Erythroblast (primary cell): ENCODE measurements at regions not wholly inside any gene's neighbourhood (a gene's known extent, or its start where the extent isn't known, plus 50 kb on each side); places are given as distances from the start of the nearest gene placed in this dataset.

Source experiments
- DNase-seq, 2 experiments: peaks; one replicate each; lab custom pipeline; 2025; lab: John Stamatoyannopoulos, UW
- GATA1 ChIP-seq: IDR thresholded peaks from 2 replicates; pipeline ENCODE4 v1.6.1; 2011; ENCODE audit warnings: low read depth, mild to moderate bottlenecking, control low read depth, low read length, moderate library complexity
- POLR2A ChIP-seq: IDR thresholded peaks from 2 replicates; pipeline ENCODE4 v1.6.1; 2011; ENCODE audit warnings: mild to moderate bottlenecking, low read length

GRCh38 chr3:81911221-81911620 is 149.8 kb upstream of the GBE1 start:
- TF ChIP-seq POLR2A (no peak), GATA1 (no peak)
- no peak for DNase-seq

GRCh38 chr3:81910244-81910852 is 148.9 kb upstream of the GBE1 start:
- peak; percentile 17 to 57 for DNase-seq
- TF ChIP-seq POLR2A = no peak
- no peak for TF ChIP-seq GATA1

DNA sequence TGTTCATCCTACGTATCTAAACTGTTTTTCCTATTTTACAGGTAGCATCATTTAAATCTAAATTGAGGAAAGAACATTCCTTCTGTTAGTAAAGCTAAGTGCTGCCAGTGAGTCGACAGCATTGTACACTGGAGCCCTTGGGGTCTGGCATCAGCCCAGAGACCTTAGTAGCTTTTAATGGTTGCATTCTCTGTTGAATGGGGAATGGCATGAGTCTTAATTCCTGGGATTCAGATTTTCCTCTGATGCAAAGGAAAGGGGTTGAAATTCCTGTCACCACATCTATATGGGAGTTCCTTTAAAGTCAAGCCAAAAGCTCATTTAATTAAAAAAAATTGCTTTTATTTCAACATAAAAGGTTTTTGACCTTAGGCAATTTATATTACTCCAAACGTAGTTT is 148.4 kb upstream of the GBE1 start:
- TF ChIP-seq POLR2A (no peak), GATA1 (no peak)
- DNase-seq = no peak

- TF ChIP-seq GATA1 (no peak), POLR2A (no peak)
- no peak for DNase-seq
Measured at GRCh38 chr3:81908561-81908960, 147.1 kb upstream of the GBE1 start.

GRCh38 chr3:81898336-81898735 is 136.9 kb upstream of the GBE1 start:
- no peak for DNase-seq
- TF ChIP-seq POLR2A (no peak), GATA1 (no peak)

GRCh38 chr3:81894598-81894997 is 133.2 kb upstream of the GBE1 start:
- no peak for TF ChIP-seq POLR2A
- no peak for TF ChIP-seq GATA1
- no peak for DNase-seq

DNA sequence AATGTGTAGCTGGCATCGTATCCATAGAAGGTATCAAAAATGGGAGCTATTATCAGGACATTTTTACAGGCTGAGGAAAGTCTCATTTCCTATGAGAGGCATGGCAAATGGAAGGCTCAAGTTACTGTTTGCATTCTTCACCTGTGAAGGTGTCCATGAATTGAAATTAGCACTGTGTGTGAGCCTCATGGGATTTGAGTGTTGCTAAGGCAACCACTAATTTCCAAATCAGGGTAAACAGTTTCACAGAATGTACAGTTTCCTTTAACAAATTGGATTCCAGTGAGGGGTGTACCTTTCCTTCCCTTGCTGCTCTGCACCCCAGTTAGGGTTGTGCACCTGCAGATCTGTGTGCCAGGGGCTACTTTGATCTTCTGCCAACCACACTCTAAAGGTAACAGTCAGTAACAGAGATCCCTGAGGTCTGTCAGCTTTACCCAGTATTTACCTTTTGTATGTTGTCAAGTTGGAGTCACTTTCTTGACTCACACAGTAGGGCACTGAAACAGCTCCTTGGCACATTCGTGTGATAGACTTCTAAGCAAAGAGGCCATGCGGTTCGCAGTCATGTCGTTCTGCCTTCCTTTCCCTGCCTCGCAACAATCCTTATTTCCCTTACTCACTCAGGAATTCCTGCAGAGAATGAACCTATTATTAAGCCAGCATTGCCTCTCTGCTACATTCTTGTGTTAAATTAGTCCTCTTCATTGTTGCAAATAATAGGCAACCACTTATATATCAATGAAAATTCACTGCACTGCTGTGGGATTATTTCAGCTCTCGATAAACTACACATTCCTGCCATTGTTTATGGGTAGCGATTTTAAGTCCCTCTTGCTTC is 129.8 kb upstream of the GBE1 start:
- TF ChIP-seq POLR2A (no peak), GATA1 (no peak)
- no peak for DNase-seq

GRCh38 chr3:81888914-81889557 is 127.6 kb upstream of the GBE1 start:
- no peak for DNase-seq
- TF ChIP-seq GATA1 (no peak), POLR2A (no peak)

- DNase-seq = no peak
- TF ChIP-seq GATA1 (no peak), POLR2A (no peak)
Measured at GRCh38 chr3:81887448-81887847, 126.0 kb upstream of the GBE1 start.

GRCh38 chr3:81886081-81886480 is 124.6 kb upstream of the GBE1 start:
- no peak for DNase-seq
- TF ChIP-seq GATA1 = no peak
- no peak for TF ChIP-seq POLR2A

GRCh38 chr3:81884791-81885190 is 123.3 kb upstream of the GBE1 start:
- DNase-seq = no peak
- TF ChIP-seq GATA1 (no peak), POLR2A (no peak)

DNA sequence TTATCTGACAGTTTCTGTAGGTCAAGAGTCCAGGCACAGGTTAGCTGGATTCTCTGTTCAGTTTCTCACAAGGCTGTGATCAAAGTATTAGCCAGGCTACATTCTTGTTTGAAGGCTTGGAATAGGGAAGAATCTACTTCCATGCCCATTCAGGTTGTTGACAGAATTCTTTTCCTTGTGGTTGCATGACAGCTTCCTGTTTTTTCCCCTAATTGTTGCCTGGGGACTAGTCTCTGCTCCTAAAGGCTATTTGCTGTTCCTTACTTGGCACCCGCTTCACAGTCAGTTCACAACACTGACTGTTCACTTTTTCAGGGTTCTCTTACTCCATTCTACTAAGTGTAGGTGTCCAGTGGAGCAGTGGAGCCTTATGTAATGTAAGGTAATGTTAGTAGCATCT is 115.4 kb upstream of the GBE1 start:
- no peak for DNase-seq
- TF ChIP-seq POLR2A (no peak), GATA1 (no peak)

GRCh38 chr3:81874738-81875137 is 113.3 kb upstream of the GBE1 start:
- TF ChIP-seq POLR2A (no peak), GATA1 (no peak)

DNA sequence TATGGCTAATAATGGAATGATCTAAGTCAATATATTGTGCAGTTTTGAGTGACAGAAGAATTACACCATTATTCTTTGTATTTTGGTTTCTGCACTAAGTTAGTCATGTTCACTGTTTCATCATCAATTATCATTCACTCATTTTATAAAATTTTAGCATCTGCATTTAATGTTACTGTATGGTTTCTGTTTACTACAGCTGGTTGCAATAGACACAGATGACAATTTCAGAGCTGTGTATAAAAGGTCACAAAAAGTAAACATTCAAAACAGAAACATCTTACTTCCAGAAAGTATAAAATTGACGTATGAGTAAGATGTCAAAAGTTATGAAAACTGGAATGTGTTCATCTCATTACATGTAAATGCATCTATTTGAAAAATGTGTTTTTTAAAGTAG is 111.1 kb upstream of the GBE1 start:
- TF ChIP-seq GATA1 (no peak), POLR2A (no peak)
- DNase-seq = no peak

More at GRCh38 chr3:81874738-81875137, 113.3 kb upstream of the GBE1 start:
- DNase-seq = no peak
